Adrenal gland (tissue), 9 donors: ENCODE measurements at regions not wholly inside any gene's neighbourhood (a gene's known extent, or its start where the extent isn't known, plus 50 kb on each side); places are given as distances from the start of the nearest gene placed in this dataset.

Experiments used
- DNase-seq, 7 donors: peaks; one replicate each; pipeline ENCODE4 v3.0.0-alpha.2; 2019 to 2020
- H3K27ac ChIP-seq, 5 donors: fragments of 200-600 bp; sonication (generic) in 4 of 5; 1 replicate in 3 of 5; 2 replicates in 2 of 5; pipeline versions ENCODE4 v1.5.1 to v1.8.0; 2016 to 2020; ENCODE audit warnings: mild to moderate bottlenecking in 1 of 5
- H3K27me3 ChIP-seq: fragments of 200-600 bp; 2 replicates; pipeline ENCODE4 v1.8.0; 2021
- H3K36me3 ChIP-seq, 2 donors: fragments of 200-600 bp; replicated peaks in 1 of 2; 1 replicate in 1 of 2; 2 replicates in 1 of 2; pipeline versions ENCODE4 v1.5.1 to v1.8.0; 2018 to 2022
- H3K4me1 ChIP-seq, 2 donors: fragments of 200-600 bp; replicated peaks in 1 of 2; 1 replicate in 1 of 2; 2 replicates in 1 of 2; pipeline versions ENCODE4 v1.5.1 to v1.8.0; 2018 to 2021
- H3K4me3 ChIP-seq, 4 donors: fragments of 200-600 bp; sonication (generic) in 3 of 4; one replicate each; pipeline ENCODE4 v1.5.1; 2016 to 2018
- H3K9me3 ChIP-seq, 3 donors: fragments of 200-600 bp; sonication (generic) in 1 of 3; replicated peaks in 1 of 3; 1 replicate in 2 of 3; 2 replicates in 1 of 3; pipeline versions ENCODE4 v1.5.1 to v1.8.0; 2016 to 2021
- POLR2A ChIP-seq, 2 donors: fragments of 450-650 bp; IDR thresholded peaks; one replicate each; pipeline ENCODE4 v1.6.1; 2017; ENCODE audit warnings: antibody characterized with exemption in 2 of 2, mild to moderate bottlenecking in 2 of 2, moderate library complexity in 1 of 2
- WGBS, 4 donors: extraction: QIAGEN DNeasy Blood & Tissue Kit in 2 of 4; methylation state at CpG; one replicate each; pipeline versions ENCODE4 v1.1.5 to v1.1.7; 2013 to 2017; 5-methylcytosine and 5-hydroxymethylcytosine counted together
- intact Hi-C, 2 donors: fragments of 100-400 bp; cut with DNase I; formaldehyde crosslinking; loops; one replicate each; pipeline versions ENCODE4 v1.14.1 to v1.15.0; 2022 to 2023
- TF ChIP-seq, protein P1 (sequence below), 6 experiments: fragments of 450-650 bp in 4 of 6; fragments of 200-600 bp in 2 of 6; sonication (generic) in 1 of 6; IDR thresholded peaks; 1 replicate in 5 of 6; 2 replicates in 1 of 6; pipeline versions ENCODE4 v1.5.1 to v1.8.0; 2016 to 2021; ENCODE audit warnings: antibody characterized with exemption in 6 of 6, mild to moderate bottlenecking in 2 of 6, moderate library complexity in 1 of 6
- donor health status: healthy with polysubstance abuse.
- donor health status: Bipolar disorder and iron deficiency.
- donor health status: DM: yes; HTN: yes; CAD: no.
- donor health status: DM: no; HTN: no; CAD: no.
- donor health status: DM: no; HTN: no; CAD: no.

DNA sequence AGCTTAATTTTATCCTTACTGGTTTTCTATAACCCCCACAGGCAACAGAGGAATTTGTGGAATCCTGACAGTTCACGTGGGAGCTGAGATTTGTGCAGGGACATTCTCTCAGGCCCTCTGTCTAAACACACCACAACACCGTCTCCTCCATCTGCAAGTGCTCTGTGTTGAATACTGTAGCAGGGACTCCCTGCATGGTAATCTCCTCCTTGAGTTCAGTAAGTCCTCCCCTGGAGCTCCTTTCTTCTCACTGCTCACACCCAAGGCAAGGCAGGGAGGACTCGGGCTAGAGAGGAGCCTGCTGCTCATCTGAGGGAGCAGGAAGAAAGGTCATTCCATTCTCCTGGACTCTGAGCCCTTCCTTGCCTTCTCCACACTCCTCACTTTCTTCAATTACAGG lies 348.2 kb downstream of the KCTD12 start:
- TF ChIP-seq, protein P1, sequence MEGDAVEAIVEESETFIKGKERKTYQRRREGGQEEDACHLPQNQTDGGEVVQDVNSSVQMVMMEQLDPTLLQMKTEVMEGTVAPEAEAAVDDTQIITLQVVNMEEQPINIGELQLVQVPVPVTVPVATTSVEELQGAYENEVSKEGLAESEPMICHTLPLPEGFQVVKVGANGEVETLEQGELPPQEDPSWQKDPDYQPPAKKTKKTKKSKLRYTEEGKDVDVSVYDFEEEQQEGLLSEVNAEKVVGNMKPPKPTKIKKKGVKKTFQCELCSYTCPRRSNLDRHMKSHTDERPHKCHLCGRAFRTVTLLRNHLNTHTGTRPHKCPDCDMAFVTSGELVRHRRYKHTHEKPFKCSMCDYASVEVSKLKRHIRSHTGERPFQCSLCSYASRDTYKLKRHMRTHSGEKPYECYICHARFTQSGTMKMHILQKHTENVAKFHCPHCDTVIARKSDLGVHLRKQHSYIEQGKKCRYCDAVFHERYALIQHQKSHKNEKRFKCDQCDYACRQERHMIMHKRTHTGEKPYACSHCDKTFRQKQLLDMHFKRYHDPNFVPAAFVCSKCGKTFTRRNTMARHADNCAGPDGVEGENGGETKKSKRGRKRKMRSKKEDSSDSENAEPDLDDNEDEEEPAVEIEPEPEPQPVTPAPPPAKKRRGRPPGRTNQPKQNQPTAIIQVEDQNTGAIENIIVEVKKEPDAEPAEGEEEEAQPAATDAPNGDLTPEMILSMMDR (IDR thresholded peaks at IDR 0.05) = no peak
- no peak for TF ChIP-seq POLR2A (IDR thresholded peaks at IDR 0.05)
- H3K36me3 ChIP-seq = no peaks in the 10 kb centered on the region
- no peak overlapping the region for H3K4me3 ChIP-seq
- intact Hi-C loops = no loop called here
- H3K9me3 ChIP-seq = no peaks in the 10 kb centered on the region
- 71 to 77% (median 72%) methylated on average over 3 of the region's 3 CpGs for WGBS, 4 donors
- no peak for DNase-seq
- H3K27me3 ChIP-seq = no peaks in the 10 kb centered on the region
- H3K27ac ChIP-seq = no peak overlapping the region
- H3K4me1 ChIP-seq = no peaks in the 10 kb centered on the region

DNA sequence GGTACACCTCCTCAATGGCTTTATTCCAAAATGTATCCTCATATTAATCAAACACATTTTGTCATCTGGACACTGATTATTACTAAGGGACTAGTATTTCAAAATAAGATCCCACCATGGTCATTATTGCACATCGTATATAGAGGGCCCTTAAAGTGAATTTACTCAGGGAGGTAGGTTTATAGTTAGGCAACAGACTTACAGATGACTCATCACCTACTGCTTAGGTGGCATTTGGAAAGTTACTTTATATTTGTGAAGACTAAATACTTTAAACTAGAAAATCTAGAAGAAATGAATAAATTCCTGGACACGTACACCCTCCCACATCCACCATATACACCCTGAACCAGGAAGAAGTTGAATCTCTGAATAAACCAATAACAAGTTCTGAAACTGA lies 353.0 kb downstream of the KCTD12 start:
- Histone ChIP-seq H3K4me1 (no peaks in the 10 kb centered on the region), H3K27me3 (no peaks in the 10 kb centered on the region), H3K36me3 (no peaks in the 10 kb centered on the region), H3K4me3 (no peak overlapping the region), H3K9me3 (peaks cover 0 to 9% (median 0%) of the 10 kb centered on the region in 3 donors), H3K27ac (no peak overlapping the region)
- WGBS, 4 donors = 73 to 90% (median 81%) methylated on average over 2 of the region's 2 CpGs
- DNase-seq = no peak
- no peak for TF ChIP-seq POLR2A (IDR thresholded peaks at IDR 0.05)
- TF ChIP-seq, protein P1 (IDR thresholded peaks at IDR 0.05) = no peak
- intact Hi-C loops = no loop called here

DNA sequence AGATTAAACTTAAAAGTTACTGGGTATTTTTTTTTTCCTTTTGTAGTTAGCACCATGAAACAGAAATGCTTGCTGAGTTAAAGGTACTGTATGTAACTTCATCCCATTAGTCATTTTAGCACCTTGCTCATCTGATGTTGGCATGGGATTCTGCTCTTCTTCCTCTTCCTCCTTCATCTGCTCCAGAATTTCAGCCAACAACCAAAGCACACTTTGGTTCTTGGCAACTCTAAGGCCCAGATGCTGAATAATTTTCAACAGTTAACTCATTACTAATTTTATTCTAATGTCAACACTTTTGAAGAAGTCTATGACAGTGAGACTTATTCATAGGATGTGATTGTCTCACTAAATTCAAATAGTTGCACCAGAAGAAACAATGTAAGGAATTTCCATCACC lies 359.2 kb downstream of the KCTD12 start:
- H3K4me3 ChIP-seq = no peak overlapping the region
- no peaks in the 10 kb centered on the region for H3K36me3 ChIP-seq
- intact Hi-C loops = no loop called here
- no peaks in the 10 kb centered on the region for H3K4me1 ChIP-seq
- no peaks in the 10 kb centered on the region for H3K27me3 ChIP-seq
- DNase-seq = no peak
- TF ChIP-seq, protein P1 (IDR thresholded peaks at IDR 0.05) = no peak
- no peak for TF ChIP-seq POLR2A (IDR thresholded peaks at IDR 0.05)
- H3K9me3 ChIP-seq = peaks cover 0 to 9% (median 0%) of the 10 kb centered on the region in 3 donors
- H3K27ac ChIP-seq = no peak overlapping the region

DNA sequence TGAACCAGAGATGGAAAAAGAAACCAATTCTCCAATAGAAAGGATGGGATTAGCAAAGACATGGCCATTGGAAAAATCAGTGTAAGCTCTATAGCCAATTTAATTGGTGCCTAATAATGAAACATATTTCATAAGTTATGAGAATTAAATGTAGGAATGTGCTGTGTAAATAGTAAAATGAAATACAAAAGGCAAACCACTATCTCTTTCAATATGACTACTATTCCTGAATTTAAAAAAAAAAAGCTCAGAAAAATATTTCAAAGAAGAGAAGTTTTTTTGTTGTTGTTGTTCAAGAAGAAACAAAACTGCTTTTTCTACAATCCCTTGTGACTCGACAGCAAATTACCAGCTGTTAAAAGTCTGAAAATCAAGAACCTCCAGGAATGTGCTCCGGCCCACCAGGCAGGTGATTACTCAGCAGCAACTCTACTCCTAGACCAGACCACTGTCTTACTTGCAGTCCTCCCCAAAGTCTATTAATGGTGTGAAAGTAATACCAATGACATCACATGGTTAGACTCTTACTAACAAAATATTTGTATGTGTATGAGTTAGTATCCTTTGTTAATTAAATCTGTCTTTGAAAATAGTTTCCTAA lies 362.4 kb downstream of the KCTD12 start:
- TF ChIP-seq, protein P1 (IDR thresholded peaks at IDR 0.05) = no peak
- TF ChIP-seq POLR2A (IDR thresholded peaks at IDR 0.05) = no peak
- intact Hi-C loops = no loop called here
- Histone ChIP-seq H3K4me1 (no peaks in the 10 kb centered on the region), H3K9me3 (peaks cover 0 to 1% (median 0%) of the 10 kb centered on the region in 3 donors), H3K27ac (no peak overlapping the region), H3K36me3 (no peaks in the 10 kb centered on the region), H3K4me3 (no peak overlapping the region), H3K27me3 (no peaks in the 10 kb centered on the region)
- 79 to 85% (median 84%) methylated on average over 2 of the region's 2 CpGs for WGBS, 4 donors
- no peak for DNase-seq
